ENCODE measurements at regions not wholly inside any gene's neighbourhood (a gene's known extent, or its start where the extent isn't known, plus 50 kb on each side); places are given as distances from the start of the nearest gene placed in this dataset.

- H3K9ac ChIP-seq (ENCODE audit: low read length): no peak overlapping the region
- no peak overlapping the region for H2AFZ ChIP-seq (ENCODE audit: low read depth, low read length)
- no peaks in the 10 kb centered on the region for H3K9me3 ChIP-seq (ENCODE audit: insufficient read depth, low read length)
- no peaks in the 10 kb centered on the region for H3K27me3 ChIP-seq (ENCODE audit: low read depth, low read length)
- no peak overlapping the region for H3K4me2 ChIP-seq (ENCODE audit: low read length)
- no peaks in the 10 kb centered on the region for H4K20me1 ChIP-seq (ENCODE audit: insufficient read depth, low read length)
- TF ChIP-seq, protein P1, sequence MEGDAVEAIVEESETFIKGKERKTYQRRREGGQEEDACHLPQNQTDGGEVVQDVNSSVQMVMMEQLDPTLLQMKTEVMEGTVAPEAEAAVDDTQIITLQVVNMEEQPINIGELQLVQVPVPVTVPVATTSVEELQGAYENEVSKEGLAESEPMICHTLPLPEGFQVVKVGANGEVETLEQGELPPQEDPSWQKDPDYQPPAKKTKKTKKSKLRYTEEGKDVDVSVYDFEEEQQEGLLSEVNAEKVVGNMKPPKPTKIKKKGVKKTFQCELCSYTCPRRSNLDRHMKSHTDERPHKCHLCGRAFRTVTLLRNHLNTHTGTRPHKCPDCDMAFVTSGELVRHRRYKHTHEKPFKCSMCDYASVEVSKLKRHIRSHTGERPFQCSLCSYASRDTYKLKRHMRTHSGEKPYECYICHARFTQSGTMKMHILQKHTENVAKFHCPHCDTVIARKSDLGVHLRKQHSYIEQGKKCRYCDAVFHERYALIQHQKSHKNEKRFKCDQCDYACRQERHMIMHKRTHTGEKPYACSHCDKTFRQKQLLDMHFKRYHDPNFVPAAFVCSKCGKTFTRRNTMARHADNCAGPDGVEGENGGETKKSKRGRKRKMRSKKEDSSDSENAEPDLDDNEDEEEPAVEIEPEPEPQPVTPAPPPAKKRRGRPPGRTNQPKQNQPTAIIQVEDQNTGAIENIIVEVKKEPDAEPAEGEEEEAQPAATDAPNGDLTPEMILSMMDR (IDR thresholded peaks at IDR 0.05; ENCODE audit: low read depth, low read length): no peak
- no peak for TF ChIP-seq EZH2phosphoT487 (IDR thresholded peaks at IDR 0.05; ENCODE audit: low read depth)
- H3K79me2 ChIP-seq (ENCODE audit: low read length): no peaks in the 10 kb centered on the region
- no peaks in the 10 kb centered on the region for H3K4me1 ChIP-seq (ENCODE audit: low read length)
- no peak overlapping the region for H3K4me3 ChIP-seq (ENCODE audit: low read length)
- H3K27ac ChIP-seq (ENCODE audit: low read length): no peak overlapping the region
- no peaks in the 10 kb centered on the region for H3K36me3 ChIP-seq (replicated peaks; ENCODE audit: low read depth, low read length)
Observed at GRCh38 chrX:122389005-122389404, 795.1 kb upstream of the GRIA3 start.

DNA sequence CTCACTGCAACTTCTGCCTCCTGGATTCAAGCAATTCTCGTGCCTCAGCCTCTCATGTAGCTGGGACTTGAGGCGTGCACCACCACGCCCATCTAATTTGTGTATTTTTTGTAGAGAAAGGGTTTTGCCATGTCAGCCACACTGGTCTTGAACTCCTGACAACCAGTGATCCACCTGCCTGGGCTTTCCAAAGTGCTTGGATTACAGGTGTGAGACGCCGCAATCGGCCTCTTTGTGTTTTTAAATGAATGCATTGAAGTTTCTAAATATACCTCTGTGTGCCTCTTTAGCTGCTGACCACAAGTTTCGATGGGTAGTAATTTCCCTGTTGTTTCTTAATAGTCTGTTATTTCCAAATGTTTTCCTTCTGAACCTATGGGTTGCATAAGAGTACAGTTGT, 765.3 kb upstream of the GRIA3 start:
- H3K79me2 ChIP-seq (ENCODE audit: low read length): no peaks in the 10 kb centered on the region
- no peak overlapping the region for H3K27ac ChIP-seq (ENCODE audit: low read length)
- H3K4me3 ChIP-seq (ENCODE audit: low read length): no peak overlapping the region
- H2AFZ ChIP-seq (ENCODE audit: low read depth, low read length): no peak overlapping the region
- no peak overlapping the region for H3K9ac ChIP-seq (ENCODE audit: low read length)
- H3K4me2 ChIP-seq (ENCODE audit: low read length): no peak overlapping the region
- H3K4me1 ChIP-seq (ENCODE audit: low read length): no peaks in the 10 kb centered on the region
- TF ChIP-seq EZH2phosphoT487 (IDR thresholded peaks at IDR 0.05; ENCODE audit: low read depth): no peak
- TF ChIP-seq, protein P1 (IDR thresholded peaks at IDR 0.05; ENCODE audit: low read depth, low read length): no peak
- no peaks in the 10 kb centered on the region for H3K9me3 ChIP-seq (ENCODE audit: insufficient read depth, low read length)
- H3K27me3 ChIP-seq (ENCODE audit: low read depth, low read length): no peaks in the 10 kb centered on the region
- no peaks in the 10 kb centered on the region for H3K36me3 ChIP-seq (replicated peaks; ENCODE audit: low read depth, low read length)
- no peaks in the 10 kb centered on the region for H4K20me1 ChIP-seq (ENCODE audit: insufficient read depth, low read length)

DNA sequence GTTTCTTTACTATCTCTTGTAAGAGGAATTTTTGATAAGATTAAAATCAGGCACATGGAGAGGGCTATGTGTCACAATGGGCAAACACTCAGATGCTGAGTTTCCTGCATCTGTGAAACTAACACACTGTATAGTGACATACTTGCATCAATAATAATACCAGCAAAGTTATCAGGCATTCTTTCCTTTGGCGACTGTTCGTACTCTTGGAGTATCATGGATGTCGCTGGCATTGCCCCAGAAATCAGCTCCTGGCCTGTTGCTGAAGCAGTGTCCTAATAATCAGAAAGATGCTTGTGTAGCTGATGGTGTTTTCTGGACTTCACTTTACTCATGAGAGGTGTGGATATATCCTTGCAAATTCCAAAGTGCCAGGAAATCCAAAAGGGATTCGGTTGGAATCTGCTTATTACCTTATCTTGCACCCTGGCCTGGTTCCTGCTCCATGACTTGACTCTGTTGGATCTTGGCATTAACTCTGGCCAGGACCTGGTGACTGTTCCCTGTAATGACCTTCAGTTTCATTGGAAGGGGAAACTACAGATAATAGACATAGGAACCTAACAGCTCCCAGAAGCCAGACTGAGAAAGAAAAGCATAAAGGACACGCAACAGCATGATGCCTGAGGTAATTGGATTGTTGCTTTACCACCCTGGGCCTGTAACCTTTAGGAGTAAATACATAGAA, 762.5 kb upstream of the GRIA3 start:
- no peaks in the 10 kb centered on the region for H3K4me1 ChIP-seq (ENCODE audit: low read length)
- H3K36me3 ChIP-seq (replicated peaks; ENCODE audit: low read depth, low read length): no peaks in the 10 kb centered on the region
- H3K9ac ChIP-seq (ENCODE audit: low read length): no peak overlapping the region
- no peak overlapping the region for H2AFZ ChIP-seq (ENCODE audit: low read depth, low read length)
- no peak overlapping the region for H3K27ac ChIP-seq (ENCODE audit: low read length)
- TF ChIP-seq EZH2phosphoT487 (IDR thresholded peaks at IDR 0.05; ENCODE audit: low read depth): no peak
- TF ChIP-seq, protein P1 (IDR thresholded peaks at IDR 0.05; ENCODE audit: low read depth, low read length): no peak
- H3K9me3 ChIP-seq (ENCODE audit: insufficient read depth, low read length): no peaks in the 10 kb centered on the region
- H3K4me2 ChIP-seq (ENCODE audit: low read length): no peak overlapping the region
- no peaks in the 10 kb centered on the region for H3K79me2 ChIP-seq (ENCODE audit: low read length)
- H3K27me3 ChIP-seq (ENCODE audit: low read depth, low read length): no peaks in the 10 kb centered on the region
- no peaks in the 10 kb centered on the region for H4K20me1 ChIP-seq (ENCODE audit: insufficient read depth, low read length)
- H3K4me3 ChIP-seq (ENCODE audit: low read length): no peak overlapping the region

GRCh38 chrX:122422547-122422946, 761.5 kb upstream of the GRIA3 start:
- Histone ChIP-seq H4K20me1 (ENCODE audit: insufficient read depth, low read length) (no peaks in the 10 kb centered on the region), H3K36me3 (replicated peaks; ENCODE audit: low read depth, low read length) (no peaks in the 10 kb centered on the region), H3K9ac (ENCODE audit: low read length) (no peak overlapping the region), H3K27ac (ENCODE audit: low read length) (no peak overlapping the region), H2AFZ (ENCODE audit: low read depth, low read length) (no peak overlapping the region), H3K79me2 (ENCODE audit: low read length) (no peaks in the 10 kb centered on the region), H3K9me3 (ENCODE audit: insufficient read depth, low read length) (no peaks in the 10 kb centered on the region), H3K4me1 (ENCODE audit: low read length) (no peaks in the 10 kb centered on the region), H3K27me3 (ENCODE audit: low read depth, low read length) (no peaks in the 10 kb centered on the region), H3K4me2 (ENCODE audit: low read length) (no peak overlapping the region), H3K4me3 (ENCODE audit: low read length) (no peak overlapping the region)
- TF ChIP-seq, protein P1 (IDR thresholded peaks at IDR 0.05; ENCODE audit: low read depth, low read length): no peak
- TF ChIP-seq EZH2phosphoT487 (IDR thresholded peaks at IDR 0.05; ENCODE audit: low read depth): no peak
